K562 (cell line): ENCODE measurements at regions not wholly inside any gene's neighbourhood (a gene's known extent, or its start where the extent isn't known, plus 50 kb on each side); places are given as distances from the start of the nearest gene placed in this dataset.

ENCODE experiments used
- ATAC-seq: fragments of 200-7000 bp; cut with Tn5 transposase; 3 replicates; pipeline ENCODE4 v1.9.1; 2020; ENCODE audit warnings: moderate library complexity
- BruUV-seq: library from RNA; stranded (reverse); fragments of 400-500 nt; replicated peaks from 2 replicates; lab custom pipeline; 2021; lab: Mats Ljungman, UMichigan
- CTCF ChIA-PET: fragments of 300-600 bp; formaldehyde crosslinking; extraction: SDS; loops from one replicate; lab custom pipeline; 2021; ENCODE audit warnings: low intra/inter-chr PET ratio; lab: Yijun Ruan, JAX
- POLR2A ChIA-PET: fragments of 300-600, 350-650 bp; sonication (Branson Sonifier 250); formaldehyde crosslinking; extraction: SDS; loops from one replicate; lab custom pipeline; 2021; ENCODE audit warnings: antibody characterized with exemption, inconsistent platforms; lab: Yijun Ruan, JAX
- DNase-seq, 4 experiments: peaks; one replicate each; pipeline versions ENCODE4 v3.0.0 to v3.0.0-alpha.2; 2011 to 2018; ENCODE audit warnings: low spot score in 3 of 4, mixed read lengths in 3 of 4; ENCODE audit errors: extremely low read depth in 1 of 4
- FAIRE-seq: peaks from 2 replicates; lab custom pipeline; 2011; peaks lifted over from hg19 to GRCh38; lab: Jason Lieb, UNC
- H2AFZ ChIP-seq: 2 replicates; pipeline ENCODE4 v1.6.0; 2011; ENCODE audit warnings: low read depth, low read length, control low read depth, inconsistent platforms
- H3K27ac ChIP-seq: fragments of 200-600 bp; 3 replicates; pipeline ENCODE4 v1.8.0; 2011; ENCODE audit warnings: low read depth, mild to moderate bottlenecking, control low read depth, inconsistent platforms, low read length, moderate library complexity, mixed read lengths; ENCODE audit errors: extremely low read depth
- H3K27me3 ChIP-seq, 2 experiments: fragments of 300-600 bp in 1 of 2; 2 replicates in 1 of 2; 3 replicates in 1 of 2; pipeline versions ENCODE4 v1.6.0 to v1.8.0; 2011; ENCODE audit warnings: inconsistent platforms in 2 of 2, low read length in 2 of 2, mild to moderate bottlenecking in 1 of 2, mixed read lengths in 1 of 2, moderate library complexity in 1 of 2; ENCODE audit not compliant: control insufficient read depth in 2 of 2, insufficient read depth in 2 of 2
- H3K36me3 ChIP-seq: fragments of 300-600 bp; 3 replicates; pipeline ENCODE4 v1.8.0; 2011; ENCODE audit warnings: mild to moderate bottlenecking, low read length, inconsistent platforms; ENCODE audit not compliant: control insufficient read depth, insufficient read depth
- H3K4me1 ChIP-seq, 2 experiments: fragments of 200-600 bp in 1 of 2; replicated peaks in 1 of 2; 2 replicates in 1 of 2; 3 replicates in 1 of 2; pipeline versions ENCODE4 v1.5.1 to v1.8.0; 2011; ENCODE audit warnings: inconsistent platforms in 2 of 2, low read length in 2 of 2, mild to moderate bottlenecking in 1 of 2, mixed read lengths in 1 of 2, moderate library complexity in 1 of 2; ENCODE audit not compliant: control insufficient read depth in 2 of 2, insufficient read depth in 2 of 2
- H3K4me2 ChIP-seq: 2 replicates; pipeline ENCODE4 v1.6.1; 2011; ENCODE audit warnings: low read length, control low read depth, inconsistent platforms, mixed read lengths; ENCODE audit not compliant: insufficient read depth
- H3K4me3 ChIP-seq: fragments of 200-600 bp; sonication (generic), shearing (Covaris generic); 2 replicates; pipeline ENCODE4 v1.5.1; 2016; ENCODE audit warnings: control low read depth, inconsistent platforms
- H3K79me2 ChIP-seq: fragments of 200-600 bp; 3 replicates; pipeline ENCODE4 v1.8.0; 2011; ENCODE audit warnings: low read length, inconsistent platforms; ENCODE audit not compliant: control insufficient read depth, insufficient read depth
- H3K9ac ChIP-seq, 2 experiments: 2 replicates each; pipeline versions ENCODE4 v1.6.0 to v1.6.1; 2011; ENCODE audit warnings: low read depth in 2 of 2, low read length in 2 of 2, control low read depth in 1 of 2, inconsistent platforms in 1 of 2, mild to moderate bottlenecking in 1 of 2, mixed read lengths in 1 of 2; ENCODE audit not compliant: insufficient read depth in 1 of 2
- H3K9me1 ChIP-seq: one replicate; pipeline ENCODE4 v1.6.0; 2011; ENCODE audit warnings: inconsistent platforms, mild to moderate bottlenecking, low read length, moderate library complexity; ENCODE audit not compliant: control insufficient read depth, insufficient read depth
- H3K9me3 ChIP-seq: replicated peaks from 2 replicates; pipeline ENCODE4 v1.5.1; 2011; ENCODE audit warnings: low read depth, low read length, inconsistent platforms; ENCODE audit not compliant: control insufficient read depth, insufficient read depth
- H4K20me1 ChIP-seq: replicated peaks from 2 replicates; pipeline ENCODE4 v1.6.1; 2011; ENCODE audit warnings: low read length, inconsistent platforms, mixed read lengths; ENCODE audit not compliant: control insufficient read depth, insufficient read depth
- CBX2 ChIP-seq: fragments of 200-600 bp; sonication (generic); IDR thresholded peaks from one replicate; pipeline ENCODE4 v1.6.1; 2012; ENCODE audit warnings: mild to moderate bottlenecking, low read length, inconsistent platforms; ENCODE audit not compliant: insufficient read depth, poor library complexity, severe bottlenecking
- CHD4 ChIP-seq: fragments of 200-600 bp; sonication (generic); IDR thresholded peaks from 3 replicates; pipeline ENCODE4 v1.6.1; 2012; ENCODE audit warnings: low read depth, mild to moderate bottlenecking, mixed read lengths, low read length, inconsistent platforms; ENCODE audit not compliant: insufficient read depth, insufficient replicate concordance, poor library complexity, severe bottlenecking
- FUS ChIP-seq: fragments of 200-400 bp; formaldehyde crosslinking; optimal IDR thresholded peaks from 2 replicates; pipeline ENCODE3; 2017; ENCODE audit warnings: low read depth, low read length
- HEY1 ChIP-seq: fragments of 250-450 bp; sonication (Bioruptor Pico); IDR thresholded peaks from 2 replicates; pipeline ENCODE4 v1.5.0; 2020; ENCODE audit warnings: mild to moderate bottlenecking, moderate library complexity, borderline replicate concordance
- TEAD2 ChIP-seq: fragments of 450-650 bp; IDR thresholded peaks from 2 replicates; pipeline ENCODE4 v1.6.1; 2016; ENCODE audit warnings: missing genetic modification characterization, control low read depth, missing compliant biosample characterization
- ZNF316 ChIP-seq: fragments of 450-650 bp; IDR thresholded peaks from 2 replicates; pipeline ENCODE4 v1.6.1; 2016
- ZNF512 ChIP-seq: IDR thresholded peaks from 2 replicates; pipeline ENCODE4 v1.6.1; 2016; ENCODE audit warnings: missing genetic modification characterization, missing compliant biosample characterization
- WGBS: fragments of 100-300 bp; shearing (Covaris generic); methylation state at CpG from one replicate; pipeline ENCODE4 v1.1.6; 2016; ENCODE audit warnings: low coverage, mixed read lengths; ENCODE audit not compliant: insufficient coverage; ENCODE audit errors: missing lambda C conversion rate; 5-methylcytosine and 5-hydroxymethylcytosine counted together
- in situ Hi-C: fragments of 300-500 bp; cut with MboI; formaldehyde crosslinking; loops from 4 replicates; pipeline ENCODE4 v1.15.0; 2018; ENCODE audit warnings: inconsistent platforms, mixed read lengths
- intact Hi-C: fragments of 100-400 bp; cut with micrococcal nuclease; formaldehyde crosslinking; loops from 2 replicates; pipeline ENCODE4 v1.14.2; 2022
- TF ChIP-seq, protein P1 (sequence below): sonication (generic); formaldehyde crosslinking; IDR thresholded peaks from 2 replicates; pipeline ENCODE4 v1.8.0; 2023; ENCODE audit warnings: mild to moderate bottlenecking, missing genetic modification reagents

DNA sequence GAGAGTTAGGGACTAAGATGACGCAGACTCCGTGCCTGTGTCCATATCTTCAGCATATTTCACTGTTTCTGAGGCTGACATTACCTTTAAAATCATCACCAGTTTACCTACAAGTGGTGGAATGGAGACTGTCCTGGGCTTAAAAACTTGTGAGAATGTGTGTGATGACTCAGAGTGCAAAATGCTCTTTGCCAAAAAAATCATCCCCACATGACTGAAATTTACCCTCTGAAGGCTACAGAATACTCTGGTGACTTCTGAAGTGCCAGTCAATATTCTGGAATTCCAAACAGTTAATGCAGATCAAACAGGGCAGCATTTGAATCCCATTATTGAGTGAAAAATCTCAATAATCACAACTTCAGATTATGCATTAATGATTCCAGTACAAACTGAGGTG, 901.4 kb downstream of the EFNB2 start:
- no peaks in the 10 kb centered on the region for H3K4me1 ChIP-seq
- TF ChIP-seq TEAD2 (tag) (no peak), ZNF316 (no peak), CBX2 (no peak), FUS (no peak), ZNF512 (tag) (no peak), HEY1 (CRISPR knock-in tag) (no peak), CHD4 (no peak)
- TF ChIP-seq, protein P1, sequence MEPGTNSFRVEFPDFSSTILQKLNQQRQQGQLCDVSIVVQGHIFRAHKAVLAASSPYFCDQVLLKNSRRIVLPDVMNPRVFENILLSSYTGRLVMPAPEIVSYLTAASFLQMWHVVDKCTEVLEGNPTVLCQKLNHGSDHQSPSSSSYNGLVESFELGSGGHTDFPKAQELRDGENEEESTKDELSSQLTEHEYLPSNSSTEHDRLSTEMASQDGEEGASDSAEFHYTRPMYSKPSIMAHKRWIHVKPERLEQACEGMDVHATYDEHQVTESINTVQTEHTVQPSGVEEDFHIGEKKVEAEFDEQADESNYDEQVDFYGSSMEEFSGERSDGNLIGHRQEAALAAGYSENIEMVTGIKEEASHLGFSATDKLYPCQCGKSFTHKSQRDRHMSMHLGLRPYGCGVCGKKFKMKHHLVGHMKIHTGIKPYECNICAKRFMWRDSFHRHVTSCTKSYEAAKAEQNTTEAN = no peak
- H3K36me3 ChIP-seq = no peaks in the 10 kb centered on the region
- no peaks in the 10 kb centered on the region for H3K79me2 ChIP-seq
- H4K20me1 ChIP-seq = no peaks in the 10 kb centered on the region
- H3K4me3 ChIP-seq = no peak overlapping the region
- no peaks in the 10 kb centered on the region for H3K27me3 ChIP-seq
- H3K4me2 ChIP-seq = no peak overlapping the region
- BruUV-seq = no TSS peak
- H3K9me1 ChIP-seq = no peaks in the 10 kb centered on the region
- intact Hi-C loops = no loop called here
- in situ Hi-C loops = no loop called here
- no peak for FAIRE-seq
- no peak for DNase-seq
- H3K9ac ChIP-seq = no peak overlapping the region
- no peak overlapping the region for H2AFZ ChIP-seq
- no peaks in the 10 kb centered on the region for H3K9me3 ChIP-seq
- WGBS = 0% methylated on average over 2 of the region's 2 CpGs
- ChIA-PET POLR2A (no interaction called here), CTCF (no interaction called here)
- no peak overlapping the region for H3K27ac ChIP-seq
- no peak for ATAC-seq
